ENCODE measurements at regions not wholly inside any gene's neighbourhood (a gene's known extent, or its start where the extent isn't known, plus 50 kb on each side); places are given as distances from the start of the nearest gene placed in this dataset.
"Not testable (repeated sequence)": the region's sequence is repeated elsewhere in the genome, so short reads cannot be mapped to it uniquely, and the experiment has no call there.

DNA sequence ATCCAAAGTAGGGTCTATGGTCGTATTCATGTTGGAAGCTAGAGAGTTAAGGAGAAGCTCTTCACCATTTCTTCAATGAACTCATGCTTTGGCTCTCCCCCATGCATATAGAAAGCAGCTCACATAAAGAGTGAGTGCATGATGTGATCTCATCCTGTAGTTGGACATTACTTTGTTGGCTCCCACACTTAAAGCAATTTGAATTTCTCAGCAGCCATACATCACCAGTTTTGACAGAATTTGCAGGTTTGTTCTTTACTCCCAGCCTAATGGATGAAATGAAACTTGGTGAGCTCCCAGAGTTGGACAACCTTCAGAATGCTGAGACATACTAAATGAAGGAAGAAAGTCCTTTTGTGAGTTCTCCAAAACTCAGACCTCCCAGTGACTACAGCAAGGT is 613.5 kb downstream of the IQCM start:
- no peak for DNase-seq

DNA sequence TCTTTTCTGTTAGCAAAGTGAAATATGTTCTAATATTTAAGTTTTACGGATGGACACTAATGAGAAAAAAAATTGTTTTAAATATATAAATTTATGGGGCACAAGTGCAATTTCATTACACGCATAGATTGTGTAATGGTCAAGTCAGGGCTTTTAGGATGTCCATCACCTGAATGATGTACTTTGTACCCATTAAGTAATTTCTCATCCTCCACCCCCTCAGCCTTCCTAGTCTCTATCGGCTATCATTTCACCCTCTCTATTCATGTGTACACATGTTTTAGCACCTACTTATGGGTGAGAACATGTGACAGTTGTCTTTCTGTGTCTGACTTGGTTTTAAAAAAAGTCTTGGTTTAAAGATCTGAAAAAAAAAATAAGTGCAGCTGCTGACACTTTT is 616.0 kb downstream of the IQCM start:
- no peak for DNase-seq

DNA sequence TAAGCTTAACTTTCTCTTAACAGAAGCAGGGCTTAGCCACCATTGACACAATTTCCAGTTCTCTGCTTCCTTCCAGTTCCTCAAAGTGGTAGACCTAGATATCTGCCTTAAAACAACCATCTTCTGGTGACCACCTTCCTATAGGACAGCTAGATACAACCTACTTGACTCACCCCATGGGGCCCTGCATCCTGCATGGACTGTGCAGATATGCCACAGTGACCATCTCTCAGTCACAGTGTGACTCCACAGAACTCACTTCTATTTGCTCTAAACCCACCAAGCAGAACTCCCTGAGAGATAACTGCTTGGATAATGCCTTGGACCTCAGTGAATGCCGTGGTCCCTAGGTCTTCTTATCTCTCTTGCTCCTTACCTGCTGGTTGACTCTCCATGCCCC is 621.6 kb downstream of the IQCM start:
- no peak for DNase-seq

DNA sequence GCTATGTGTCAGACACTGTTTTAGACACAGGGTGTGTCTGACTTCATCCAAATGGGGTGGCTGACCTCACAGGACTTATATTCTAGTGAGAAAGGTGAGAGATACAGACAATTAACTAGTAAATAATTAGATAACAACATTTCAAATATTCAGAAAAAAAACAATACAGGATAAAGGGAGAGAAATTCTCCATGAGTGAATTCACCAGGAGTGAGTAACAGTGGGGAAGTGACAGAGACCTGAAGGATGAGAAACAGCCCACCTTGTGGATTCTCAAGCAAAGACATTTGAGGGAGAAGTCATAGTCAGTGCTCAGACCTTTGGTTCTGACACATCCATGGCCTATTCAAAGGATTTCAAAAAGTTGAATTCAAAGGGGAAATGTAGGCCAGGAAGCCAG is 627.9 kb downstream of the IQCM start:
- no peak for DNase-seq

DNA sequence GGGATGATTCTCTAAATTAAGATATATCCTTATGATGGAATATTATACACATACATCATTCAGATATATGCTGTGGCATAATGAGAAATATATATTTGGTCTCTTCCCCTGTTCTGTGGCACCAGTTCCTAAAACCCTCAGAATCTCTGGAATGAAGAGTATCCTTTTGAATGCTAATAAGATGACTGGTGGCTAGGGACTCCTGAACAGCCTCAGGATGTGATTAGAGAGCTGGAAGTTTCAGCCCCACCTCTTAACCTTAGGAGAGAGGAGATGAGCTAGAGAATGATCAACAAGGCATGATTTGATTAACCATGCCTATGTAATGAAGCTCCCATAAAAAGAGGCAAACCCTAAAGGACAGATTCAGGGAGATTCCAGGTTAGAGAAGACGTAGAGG is 632.0 kb downstream of the IQCM start:
- DNase-seq, result no peak

DNA sequence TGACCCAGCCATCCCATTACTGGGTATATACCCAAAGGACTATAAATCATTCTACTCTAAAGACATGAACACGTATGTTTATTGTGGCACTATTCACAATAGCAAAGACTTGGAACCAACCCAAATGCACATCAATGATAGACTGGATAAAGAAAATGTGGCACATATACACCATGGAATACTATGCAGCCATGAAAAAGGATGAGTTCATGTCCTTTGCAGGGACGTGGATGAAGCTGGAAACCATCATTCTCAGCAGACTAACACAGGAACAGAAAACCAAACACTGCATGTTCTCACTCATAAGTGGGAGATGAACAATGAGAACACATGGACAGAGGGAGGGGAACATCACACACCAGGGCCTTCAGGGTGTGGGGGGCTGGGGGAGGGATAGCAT is 634.2 kb downstream of the IQCM start:
- DNase-seq, result not testable (repeated sequence)

DNA sequence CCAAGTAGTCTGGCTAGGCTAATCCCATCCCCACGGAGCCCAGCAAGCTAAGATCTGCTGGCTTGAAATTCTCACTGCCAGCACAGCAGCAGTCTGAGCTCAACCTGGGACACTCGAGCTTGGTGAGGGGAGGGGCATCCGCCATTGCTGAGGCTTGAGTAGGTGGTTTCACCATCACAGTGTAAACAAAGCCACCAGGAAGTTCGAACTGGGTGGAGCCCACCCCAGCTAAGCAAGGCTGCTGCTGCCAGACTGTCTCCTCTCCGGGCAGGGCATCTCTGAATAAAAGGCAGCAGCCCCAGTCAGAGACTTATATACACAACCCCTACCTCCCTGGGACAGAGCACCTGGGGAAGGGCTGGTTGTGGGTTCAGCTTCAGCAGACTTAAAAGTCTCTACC is 639.6 kb downstream of the IQCM start:
- DNase-seq, result no peak

DNA sequence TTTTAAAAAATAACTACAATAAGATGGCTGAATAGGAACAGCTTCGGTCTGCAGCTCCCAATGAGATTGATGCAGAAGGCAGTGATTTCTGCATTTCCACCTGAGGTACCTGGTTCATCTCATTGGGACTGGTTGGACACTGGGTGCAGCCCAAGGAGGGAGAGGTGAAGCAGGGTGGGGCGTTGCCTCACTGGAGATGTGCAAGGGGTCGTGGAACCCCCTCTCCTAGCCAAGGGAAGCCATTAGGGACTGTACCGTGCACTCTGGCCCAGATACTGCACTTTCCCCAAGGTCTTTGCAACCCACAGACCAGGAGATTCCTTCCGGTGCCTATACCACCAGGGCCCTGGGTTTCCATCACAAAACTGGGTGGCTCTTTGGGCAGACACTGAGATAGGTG is 640.1 kb downstream of the IQCM start:
- DNase-seq, result no peak

DNA sequence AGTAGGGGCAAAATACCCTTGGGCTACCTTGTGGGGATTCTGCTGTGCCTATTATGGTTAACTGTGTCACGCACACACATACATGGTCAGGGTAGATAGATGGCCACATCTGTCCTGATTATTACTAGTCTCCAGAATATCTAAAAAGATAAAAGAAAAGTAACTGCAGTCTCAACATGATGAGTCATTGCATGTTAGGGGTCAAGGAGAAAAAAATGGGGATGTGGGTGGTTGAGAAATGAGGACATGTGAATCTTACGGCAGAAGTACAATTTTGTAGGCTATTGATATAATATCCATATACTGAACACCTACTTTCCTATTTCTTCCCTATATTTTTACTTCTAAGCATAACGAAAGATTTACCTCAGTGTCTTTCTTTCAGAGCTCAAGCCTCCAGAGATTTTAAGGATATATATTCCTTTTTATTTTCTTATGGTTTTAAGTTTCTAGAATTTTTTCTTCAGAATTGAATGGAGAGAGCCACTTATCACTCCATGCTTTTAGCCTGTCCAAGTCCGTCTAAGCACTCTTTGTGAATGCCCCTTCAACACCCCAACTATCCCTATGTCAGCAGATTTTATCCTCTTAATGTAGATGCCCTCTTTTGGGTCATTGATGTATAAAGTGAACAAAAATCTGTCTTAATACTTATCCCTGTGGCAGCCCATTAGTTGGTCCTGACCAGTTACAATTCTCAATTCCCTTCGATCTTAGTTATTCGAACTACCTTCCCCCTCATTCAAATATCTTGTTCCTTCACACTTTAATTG is 642.2 kb downstream of the IQCM start:
- DNase-seq, result no peak

DNA sequence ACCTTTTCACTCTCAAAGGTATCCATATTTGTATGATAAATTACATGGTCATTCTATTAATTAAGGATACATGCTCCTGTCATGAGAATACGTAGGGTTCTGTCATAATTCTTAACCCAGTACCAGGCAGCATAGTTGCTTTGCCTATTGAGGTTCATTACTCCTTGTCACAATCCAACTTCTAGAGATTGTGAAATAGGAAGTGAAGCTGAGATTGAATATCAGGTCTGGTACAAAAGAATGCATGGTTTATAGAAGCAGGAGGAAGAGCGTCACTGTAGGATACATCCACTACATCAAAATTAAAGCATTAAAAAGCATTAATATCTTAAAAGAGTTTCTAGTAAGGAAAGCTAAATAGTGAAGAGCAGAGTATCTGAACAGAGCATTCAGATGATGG is 647.0 kb downstream of the IQCM start:
- DNase-seq, result no peak

DNA sequence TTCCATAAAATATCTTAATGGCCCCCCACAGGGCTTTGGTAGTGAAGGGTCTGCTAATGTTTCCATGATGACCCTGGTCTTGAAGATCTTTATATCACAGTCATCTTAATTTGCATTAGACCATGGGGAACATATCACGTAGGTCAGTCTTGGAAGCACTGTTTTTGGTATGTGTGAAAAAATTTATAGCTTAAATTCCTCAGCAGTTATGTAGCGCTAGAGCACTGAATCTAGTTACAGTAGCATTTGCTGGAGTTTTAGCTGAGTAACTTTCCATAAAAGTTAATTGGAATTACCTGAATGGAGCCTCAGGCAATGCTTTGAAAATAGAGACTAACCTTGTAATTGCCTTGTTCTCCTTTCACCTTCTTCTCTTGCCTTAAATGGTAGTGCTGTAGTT is 648.8 kb downstream of the IQCM start:
- no peak for DNase-seq

DNA sequence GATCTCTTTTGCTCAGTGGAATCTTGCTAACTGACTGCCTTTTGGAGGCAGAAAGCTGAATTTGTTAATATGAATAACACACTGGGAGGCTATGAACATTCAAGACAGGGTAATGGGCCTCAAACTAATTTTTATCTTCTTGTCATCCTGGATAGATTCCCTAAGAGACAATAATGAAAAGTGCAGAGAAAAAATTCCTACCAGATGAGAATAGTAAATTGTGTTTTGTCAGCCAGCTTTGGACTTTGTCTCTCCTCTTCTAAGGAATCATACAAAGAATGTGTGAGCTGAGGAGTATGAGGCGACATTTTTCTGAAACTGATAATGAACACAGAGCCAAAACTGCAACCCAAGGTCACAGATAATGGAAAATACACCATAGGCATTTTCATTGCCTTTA is 649.3 kb downstream of the IQCM start:
- DNase-seq, result no peak

DNA sequence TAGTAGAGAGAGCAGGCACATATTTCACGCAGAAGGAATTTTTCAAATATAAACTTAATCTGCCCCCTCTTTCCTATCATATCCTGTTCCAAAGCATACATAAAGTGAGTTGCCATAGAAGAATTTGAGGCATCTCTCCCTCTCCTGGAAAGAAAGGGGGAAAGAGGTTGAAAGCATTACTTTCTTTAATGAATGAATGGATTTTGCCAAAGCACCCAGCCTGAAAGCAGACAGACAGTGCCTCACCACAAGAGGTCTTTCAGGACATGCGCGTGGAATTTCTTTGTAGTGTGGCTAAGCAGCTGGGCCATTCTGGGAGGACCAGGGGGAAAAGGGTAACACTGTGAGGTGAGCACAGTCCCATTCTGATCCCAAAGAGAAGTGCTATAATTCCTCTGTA is 651.4 kb downstream of the IQCM start:
- DNase-seq, result no peak

DNA sequence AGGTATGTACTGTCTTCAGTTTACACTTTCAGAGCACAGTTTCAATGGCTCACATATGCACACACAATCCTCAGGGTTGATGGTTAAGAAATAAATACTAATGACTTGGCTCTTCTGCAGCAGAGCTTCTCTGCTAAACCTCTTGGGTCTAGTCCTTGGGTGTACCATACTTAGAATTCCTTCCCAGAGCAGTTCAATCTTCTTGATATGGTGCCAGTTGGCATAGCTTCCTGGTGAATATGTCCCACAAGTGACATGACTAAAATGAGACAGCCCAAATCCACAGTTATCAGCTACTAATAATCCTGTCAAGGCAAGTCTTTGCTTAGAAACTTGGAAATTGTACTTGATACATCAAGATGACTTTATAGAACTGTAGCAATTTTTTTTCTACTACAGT is 654.4 kb downstream of the IQCM start:
- no peak for DNase-seq

DNA sequence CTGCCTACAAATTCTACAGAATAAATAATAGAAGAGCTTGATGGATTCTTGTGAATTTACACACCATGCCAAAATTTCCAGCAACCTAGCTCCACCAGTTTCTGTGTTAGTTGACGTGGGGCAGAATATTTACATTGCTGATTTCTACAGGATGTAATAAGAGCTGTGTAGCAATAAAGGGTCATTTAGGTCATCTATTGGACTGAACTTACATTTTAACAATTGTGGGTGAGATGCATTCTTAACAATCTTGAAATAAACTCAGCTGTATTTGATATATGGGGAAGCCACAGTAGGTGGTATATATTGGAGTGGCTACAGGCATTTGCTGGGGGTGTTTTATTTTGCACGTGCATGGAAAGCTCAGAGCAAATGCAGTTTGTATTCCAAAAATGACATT is 655.3 kb downstream of the IQCM start:
- DNase-seq, result no peak

DNA sequence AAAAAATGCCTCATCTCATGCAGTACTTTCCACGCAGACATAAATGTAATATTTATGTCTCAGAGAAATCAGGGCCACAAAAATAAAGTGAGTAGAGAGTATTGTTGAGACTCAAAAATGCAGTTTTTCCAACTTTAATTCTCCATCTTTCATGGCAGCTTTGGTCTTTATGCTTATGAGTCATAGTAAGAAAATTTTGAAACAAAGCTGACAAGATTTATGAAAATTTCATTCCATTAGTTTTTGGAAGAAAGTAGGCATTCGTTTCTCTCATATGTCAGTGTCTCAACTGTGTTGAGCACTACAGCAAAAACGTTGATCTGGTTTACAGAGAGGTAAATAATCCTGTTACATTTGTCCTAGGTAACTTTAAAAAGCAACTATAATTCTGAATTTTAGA is 656.8 kb downstream of the IQCM start:
- DNase-seq, result no peak

DNA sequence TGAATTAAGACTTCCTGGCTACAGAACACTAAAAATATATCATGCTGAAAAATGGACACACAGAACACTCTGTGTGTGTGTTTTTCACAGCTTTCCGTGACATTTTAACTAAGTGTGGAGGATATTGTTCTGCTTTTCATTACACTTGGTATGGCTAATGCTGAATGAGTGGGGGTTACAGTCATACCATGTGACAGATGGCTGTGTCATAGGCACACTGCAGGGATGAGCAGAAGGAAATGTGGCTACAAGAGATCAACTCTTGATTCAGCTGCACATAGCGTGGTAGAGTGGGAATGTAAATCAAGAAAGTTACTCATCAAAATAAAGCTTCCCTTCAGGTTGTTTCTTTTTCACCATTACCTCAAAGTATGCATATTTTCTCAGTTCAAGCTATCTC is 669.8 kb downstream of the IQCM start:
- no peak for DNase-seq

DNA sequence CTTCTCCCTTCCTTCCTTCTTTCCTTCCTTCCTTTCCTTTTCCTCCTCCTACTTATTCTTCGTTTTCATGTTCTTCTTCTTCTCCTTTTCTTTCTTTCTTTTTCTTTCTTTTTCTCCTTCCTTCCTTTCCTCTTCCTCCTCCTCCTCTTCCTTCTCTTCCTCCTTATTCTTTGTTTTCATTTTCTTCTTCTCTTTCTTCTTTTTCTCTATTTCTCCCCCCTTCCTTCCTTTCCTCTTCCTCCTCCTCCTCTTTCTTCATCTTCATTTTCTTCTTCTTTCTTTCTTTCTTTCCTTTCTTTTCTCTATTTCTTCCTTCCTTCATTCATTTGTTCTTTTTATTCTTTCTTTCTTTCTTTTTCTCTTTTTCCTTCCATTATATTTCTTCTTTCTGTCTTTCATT is 671.6 kb downstream of the IQCM start:
- DNase-seq, result no peak

DNA sequence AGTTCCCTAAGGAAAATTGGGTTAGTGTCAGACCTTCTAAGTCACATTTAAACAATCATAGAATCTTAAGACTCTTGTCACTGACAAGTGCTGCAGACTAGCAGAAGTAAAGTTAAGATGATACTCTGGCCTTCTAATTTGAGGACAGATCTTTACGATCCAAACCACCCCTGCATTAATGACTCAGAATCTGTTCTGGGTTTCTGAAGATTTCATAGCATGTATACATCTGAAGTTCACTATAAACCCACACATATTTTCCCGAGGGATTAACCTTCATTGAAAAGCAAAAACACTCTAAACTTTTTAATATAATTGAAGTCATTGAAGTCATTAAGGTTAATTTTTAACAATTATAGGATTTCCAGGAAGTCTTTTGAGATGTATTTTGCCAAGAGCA is 674.3 kb downstream of the IQCM start:
- no peak for DNase-seq

DNA sequence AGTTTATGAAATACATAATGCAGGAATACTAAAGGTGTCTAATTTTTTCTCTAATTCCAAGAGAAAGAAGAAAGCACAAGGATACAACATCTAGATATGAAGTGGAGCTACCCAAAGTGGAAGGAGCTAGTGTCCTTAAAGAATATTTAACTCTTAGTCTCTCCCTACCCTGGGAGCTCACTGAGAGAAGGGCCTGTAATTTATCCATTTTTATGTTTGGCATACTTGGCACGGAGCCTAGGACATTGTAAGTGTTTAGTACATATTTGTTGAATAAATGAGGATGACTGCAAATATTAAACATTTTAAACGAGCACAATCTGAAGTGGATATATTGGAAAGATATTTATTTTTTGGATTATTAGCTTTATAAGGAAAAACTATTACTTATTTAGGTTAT is 674.8 kb downstream of the IQCM start:
- no peak for DNase-seq

DNA sequence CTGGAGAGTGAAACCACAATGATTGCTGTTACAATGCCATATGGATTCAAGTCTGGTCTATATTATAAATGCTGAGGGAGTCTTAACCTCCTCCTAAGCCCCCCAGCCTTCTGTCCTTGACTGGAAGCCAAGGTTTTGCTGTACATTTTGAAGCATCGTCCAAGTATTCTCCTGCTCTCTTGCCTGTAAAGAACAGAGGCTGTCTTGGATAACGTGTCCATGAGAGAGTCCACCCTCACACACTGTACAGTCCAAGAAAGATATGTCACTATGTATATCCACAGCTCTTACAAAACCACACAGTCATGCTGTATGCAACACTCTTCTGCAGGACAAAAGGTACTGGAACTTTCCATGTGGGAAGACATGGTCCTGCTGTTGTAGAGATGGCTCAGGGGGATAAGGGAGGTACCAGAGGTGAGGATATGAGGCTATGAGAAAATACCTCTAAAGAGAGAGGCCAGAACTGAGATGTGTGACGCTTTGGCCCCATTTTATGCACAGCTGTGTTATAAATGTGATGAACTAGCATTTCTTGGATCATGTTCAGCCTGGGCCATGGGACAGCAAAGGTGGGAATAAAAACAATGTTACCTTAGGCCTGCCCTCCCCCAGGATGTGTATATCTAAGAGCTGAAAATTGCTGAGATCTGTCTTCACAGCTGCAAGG is 678.6 kb downstream of the IQCM start:
- DNase-seq, result no peak

DNA sequence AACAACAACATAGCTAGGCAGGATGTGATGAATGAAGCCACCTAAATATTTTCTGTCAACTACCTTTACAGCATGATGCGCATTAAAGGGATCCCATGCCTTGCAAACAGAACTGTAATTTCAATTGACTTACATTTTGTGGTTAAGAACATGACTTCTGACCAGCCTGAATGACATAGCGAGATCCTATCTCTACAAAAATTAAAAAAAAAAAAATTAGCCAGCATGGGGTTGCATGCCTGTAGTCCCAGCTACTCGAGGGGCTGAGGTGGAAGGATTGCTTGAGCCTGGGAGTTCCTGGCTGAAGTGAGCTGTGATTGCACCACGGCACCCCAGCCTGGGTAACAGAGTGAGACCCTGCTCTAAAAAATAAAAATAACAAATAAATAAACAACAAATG is 680.6 kb downstream of the IQCM start:
- no peak for DNase-seq

DNA sequence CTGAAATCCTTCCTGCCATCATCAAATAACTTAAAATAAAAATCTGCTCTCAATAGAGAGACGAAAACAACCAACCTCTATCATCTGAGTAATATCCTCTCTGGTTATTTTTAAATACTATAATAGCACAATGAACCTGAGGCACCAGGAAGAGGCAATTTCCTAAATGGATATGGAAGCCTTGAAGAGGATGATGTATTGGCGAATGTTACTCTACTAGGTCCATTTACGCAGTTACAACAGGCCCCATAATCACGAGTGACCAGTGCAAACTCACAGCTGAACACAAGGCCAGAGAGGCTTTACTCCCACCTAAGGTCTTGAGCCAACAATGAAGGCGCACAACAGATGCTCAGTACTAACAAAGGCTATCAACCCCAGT is 678.8 kb upstream of the NR3C2 start:
- no peak for DNase-seq

DNA sequence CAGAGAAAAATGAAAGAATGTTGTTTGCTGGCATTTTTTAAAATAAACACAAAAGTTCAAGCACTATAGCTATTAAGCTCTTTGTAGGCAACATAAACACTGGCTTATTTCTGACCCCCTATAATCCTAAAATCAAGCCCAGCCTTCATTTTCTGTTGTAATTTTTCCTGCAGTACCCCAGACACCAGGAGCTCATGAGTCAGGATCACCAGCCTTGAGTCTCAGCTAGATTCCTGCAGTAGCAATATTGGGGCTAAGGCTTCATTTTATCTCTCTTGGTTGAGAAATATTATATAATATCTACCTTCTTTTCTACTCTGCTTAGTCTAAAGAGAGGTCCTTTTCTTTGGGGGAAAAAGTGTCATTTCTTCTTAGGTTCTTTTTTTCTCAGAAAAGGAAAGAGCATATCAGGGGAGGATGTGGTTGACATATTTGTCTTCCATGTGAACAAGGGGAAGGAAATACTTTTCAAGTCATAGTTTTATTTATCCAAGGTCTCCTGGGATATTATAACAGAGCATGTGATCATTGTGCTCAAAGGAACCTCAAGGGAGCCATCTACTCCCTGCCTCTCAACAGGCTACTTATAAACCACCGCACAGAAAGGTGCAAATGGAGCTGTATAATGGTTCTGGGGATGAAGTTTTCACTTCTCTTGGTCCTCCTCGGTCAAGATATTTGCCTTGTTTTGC is 678.3 kb upstream of the NR3C2 start:
- DNase-seq, result no peak
